ENCODE measurements at regions not wholly inside any gene's neighbourhood (a gene's known extent, or its start where the extent isn't known, plus 50 kb on each side); places are given as distances from the start of the nearest gene placed in this dataset.

DNA sequence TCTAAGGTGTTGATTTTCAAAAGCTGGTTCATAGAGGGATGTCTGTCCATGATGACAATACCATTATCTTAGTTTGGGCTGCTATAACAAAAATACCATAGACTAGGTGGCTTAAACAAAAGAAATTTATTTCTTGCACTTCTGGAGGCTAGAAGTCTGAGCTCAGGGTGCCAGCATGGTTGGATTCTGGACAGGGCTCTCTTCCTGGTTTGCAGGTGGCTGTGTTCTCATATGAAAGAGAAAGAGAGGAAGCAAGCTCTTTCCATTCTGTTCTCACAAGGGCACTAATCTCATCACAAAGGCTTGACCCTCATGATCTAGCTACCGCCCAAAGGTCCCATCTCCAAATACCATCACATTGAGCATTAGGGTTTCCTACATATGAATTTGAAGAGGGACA is 144.5 kb upstream of the SLC24A3 start:
- intact Hi-C loops (cut with DNase I; ENCODE audit: low total_unique reads): no loop called here
- DNase-seq: no peak
- no peak for TF ChIP-seq POLR2AphosphoS5 (IDR thresholded peaks at IDR 0.05)
- TF ChIP-seq, protein P1, sequence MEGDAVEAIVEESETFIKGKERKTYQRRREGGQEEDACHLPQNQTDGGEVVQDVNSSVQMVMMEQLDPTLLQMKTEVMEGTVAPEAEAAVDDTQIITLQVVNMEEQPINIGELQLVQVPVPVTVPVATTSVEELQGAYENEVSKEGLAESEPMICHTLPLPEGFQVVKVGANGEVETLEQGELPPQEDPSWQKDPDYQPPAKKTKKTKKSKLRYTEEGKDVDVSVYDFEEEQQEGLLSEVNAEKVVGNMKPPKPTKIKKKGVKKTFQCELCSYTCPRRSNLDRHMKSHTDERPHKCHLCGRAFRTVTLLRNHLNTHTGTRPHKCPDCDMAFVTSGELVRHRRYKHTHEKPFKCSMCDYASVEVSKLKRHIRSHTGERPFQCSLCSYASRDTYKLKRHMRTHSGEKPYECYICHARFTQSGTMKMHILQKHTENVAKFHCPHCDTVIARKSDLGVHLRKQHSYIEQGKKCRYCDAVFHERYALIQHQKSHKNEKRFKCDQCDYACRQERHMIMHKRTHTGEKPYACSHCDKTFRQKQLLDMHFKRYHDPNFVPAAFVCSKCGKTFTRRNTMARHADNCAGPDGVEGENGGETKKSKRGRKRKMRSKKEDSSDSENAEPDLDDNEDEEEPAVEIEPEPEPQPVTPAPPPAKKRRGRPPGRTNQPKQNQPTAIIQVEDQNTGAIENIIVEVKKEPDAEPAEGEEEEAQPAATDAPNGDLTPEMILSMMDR (IDR thresholded peaks at IDR 0.05 in 8 of 11, conservative IDR thresholded peaks at IDR 0.05 in 3 of 11): no peak
- no peak for TF ChIP-seq POLR2A (IDR thresholded peaks at IDR 0.05)

DNA sequence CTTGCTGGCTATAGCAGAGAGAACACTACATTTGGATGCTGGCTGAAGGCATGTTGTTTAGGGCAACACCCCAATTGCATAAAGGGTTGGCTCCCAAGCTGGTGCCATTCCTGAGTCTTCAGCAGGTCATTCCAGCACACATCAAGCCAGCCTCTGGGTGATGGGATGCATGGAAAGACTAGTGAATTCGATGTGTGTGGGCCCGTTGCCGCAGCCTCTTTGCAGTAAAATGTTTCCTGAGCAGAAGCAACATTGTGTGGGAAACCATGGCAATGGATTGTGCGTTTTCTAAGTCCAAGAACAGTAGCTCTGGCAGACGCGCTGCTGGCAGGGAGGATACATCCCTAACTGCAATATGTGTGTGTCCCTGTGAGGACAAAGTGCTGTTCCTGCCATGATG is 142.4 kb upstream of the SLC24A3 start:
- no peak for TF ChIP-seq POLR2A (IDR thresholded peaks at IDR 0.05)
- TF ChIP-seq, protein P1 (IDR thresholded peaks at IDR 0.05 in 8 of 11, conservative IDR thresholded peaks at IDR 0.05 in 3 of 11): no peak
- TF ChIP-seq POLR2AphosphoS5 (IDR thresholded peaks at IDR 0.05): no peak

More for the DNA sequence above, 144.5 kb upstream of the SLC24A3 start:
- 21 to 97% (median 43%) methylated on average over 1 of the region's 1 CpG for WGBS, 5 donors
- H3K4me3 ChIP-seq: no peak overlapping the region
- H3K4me1 ChIP-seq: no peaks in the 10 kb centered on the region
- no peaks in the 10 kb centered on the region for H3K36me3 ChIP-seq
- peaks cover 0 to 46% (median 34%) of the 10 kb centered on the region in 8 donors for H3K9me3 ChIP-seq
- no peak overlapping the region for H3K27ac ChIP-seq
- peaks cover 0 to 5% (median 0%) of the 10 kb centered on the region in 7 donors for H3K27me3 ChIP-seq (replicated peaks in 1 of 7)

DNA sequence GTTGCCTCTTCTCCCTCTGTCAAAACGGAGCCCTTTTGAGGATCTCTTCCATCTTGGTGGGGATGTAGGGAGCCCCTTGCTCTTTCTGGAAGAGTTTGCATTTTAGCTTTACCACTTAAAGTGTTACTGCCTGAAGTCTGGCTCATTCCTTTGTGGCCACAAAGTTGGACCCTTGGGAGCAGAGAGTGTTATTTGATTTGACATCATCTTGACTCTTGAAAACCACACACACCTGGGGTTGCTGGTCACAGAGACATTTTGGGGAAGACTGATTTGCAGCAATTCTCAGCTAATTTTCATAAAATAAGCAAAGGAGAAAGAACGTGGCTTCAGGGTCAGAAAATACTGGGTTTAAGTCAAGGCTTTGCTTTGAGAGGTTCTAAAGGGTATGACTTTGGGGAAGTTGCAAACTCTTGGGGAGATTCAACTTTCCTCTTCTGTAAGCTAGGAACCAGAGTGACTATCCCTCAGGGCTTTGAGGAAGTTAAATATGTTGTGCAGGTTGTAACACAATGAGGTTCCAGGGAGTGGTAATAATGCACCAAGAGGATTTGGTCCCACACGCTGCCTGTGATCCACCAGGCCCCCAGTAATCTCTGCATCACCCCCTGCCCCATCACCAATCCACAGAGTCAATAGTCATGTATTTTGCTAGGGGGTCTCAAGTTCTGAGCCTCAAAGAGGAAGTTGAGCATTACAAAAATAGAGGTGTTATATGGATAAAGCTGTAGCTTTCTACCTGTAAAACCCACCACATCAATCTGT is 141.6 kb upstream of the SLC24A3 start:
- Histone ChIP-seq H3K27me3 (replicated peaks in 1 of 7) (peaks cover 0 to 10% (median 0%) of the 10 kb centered on the region in 7 donors), H3K36me3 (no peaks in the 10 kb centered on the region), H3K4me1 (peaks cover 0 to 23% (median 8%) of the 10 kb centered on the region in 6 donors), H3K4me3 (no peak overlapping the region), H3K9me3 (peaks cover 0 to 17% (median 10%) of the 10 kb centered on the region in 8 donors), H3K27ac (peak overlapping the region in 1 of 8 donors; percentile 32)
- WGBS, 5 donors: 41 to 56% (median 46%) methylated on average over 3 of the region's 3 CpGs
- intact Hi-C loops (cut with DNase I; ENCODE audit: low total_unique reads): no loop called here
- no peak for DNase-seq
- TF ChIP-seq POLR2AphosphoS5 (IDR thresholded peaks at IDR 0.05): no peak
- TF ChIP-seq, protein P1 (IDR thresholded peaks at IDR 0.05 in 8 of 11, conservative IDR thresholded peaks at IDR 0.05 in 3 of 11): no peak
- TF ChIP-seq POLR2A (IDR thresholded peaks at IDR 0.05): no peak

More for the DNA sequence above, 142.4 kb upstream of the SLC24A3 start:
- Histone ChIP-seq H3K36me3 (no peaks in the 10 kb centered on the region), H3K27me3 (replicated peaks in 1 of 7) (peaks cover 0 to 5% (median 0%) of the 10 kb centered on the region in 7 donors), H3K9me3 (peaks cover 0 to 26% (median 18%) of the 10 kb centered on the region in 8 donors), H3K27ac (no peak overlapping the region), H3K4me3 (no peak overlapping the region), H3K4me1 (peaks cover 0 to 15% (median 4%) of the 10 kb centered on the region in 6 donors)
- WGBS, 5 donors: 89 to 96% (median 93%) methylated on average over 6 of the region's 6 CpGs
- DNase-seq: no peak
- intact Hi-C loops (cut with DNase I; ENCODE audit: low total_unique reads): no loop called here

DNA sequence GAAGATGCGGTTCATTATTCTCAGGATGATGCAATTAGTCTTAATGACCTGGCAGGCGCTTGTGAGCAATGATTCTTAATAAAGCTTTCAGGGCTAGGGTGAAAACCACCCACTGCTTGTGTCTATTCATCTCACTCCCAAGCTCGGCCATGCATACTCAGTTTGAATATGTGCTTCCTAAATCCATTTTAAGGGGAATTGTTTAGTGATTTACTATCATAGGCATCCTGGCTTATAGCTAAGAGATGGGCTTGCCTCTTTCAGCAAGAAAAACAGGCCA is 141.1 kb upstream of the SLC24A3 start:
- Histone ChIP-seq H3K27ac (no peak overlapping the region), H3K4me3 (no peak overlapping the region), H3K9me3 (peaks cover 0 to 12% (median 5%) of the 10 kb centered on the region in 8 donors), H3K36me3 (no peaks in the 10 kb centered on the region), H3K4me1 (peaks cover 0 to 23% (median 8%) of the 10 kb centered on the region in 6 donors), H3K27me3 (replicated peaks in 1 of 7) (peaks cover 0 to 10% (median 0%) of the 10 kb centered on the region in 7 donors)
- 54 to 80% (median 68%) methylated on average over 3 of the region's 3 CpGs for WGBS, 5 donors
- no peak for DNase-seq
- TF ChIP-seq POLR2A (IDR thresholded peaks at IDR 0.05) (no peak), POLR2AphosphoS5 (IDR thresholded peaks at IDR 0.05) (no peak)
- TF ChIP-seq, protein P1 (IDR thresholded peaks at IDR 0.05 in 8 of 11, conservative IDR thresholded peaks at IDR 0.05 in 3 of 11): no peak
- intact Hi-C loops (cut with DNase I; ENCODE audit: low total_unique reads): no loop called here
